WTC11 (cell line): ENCODE measurements at regions not wholly inside any gene's neighbourhood (a gene's known extent, or its start where the extent isn't known, plus 50 kb on each side); places are given as distances from the start of the nearest gene placed in this dataset.

ENCODE experiments used
- ATAC-seq: fragments of 200-7000 bp; cut with Tn5 transposase; 2 replicates; pipeline ENCODE4 v1.10.0; 2021; ENCODE audit warnings: mild to moderate bottlenecking, moderate library complexity
- CTCF ChIA-PET: fragments of 300-600 bp; sonication (Branson Sonifier 250); formaldehyde crosslinking; loops from one replicate; lab custom pipeline; 2021; ENCODE audit warnings: antibody characterized with exemption; lab: Charles Lee
- POLR2A ChIA-PET: fragments of 350-600 bp; sonication (Branson Sonifier 250); formaldehyde crosslinking; loops from one replicate; lab custom pipeline; 2021; ENCODE audit warnings: antibody characterized with exemption; lab: Charles Lee
- DNase-seq: peaks from one replicate; pipeline ENCODE4 v3.0.0; 2021; ENCODE audit warnings: low spot score
- H3K27ac Mint-ChIP-seq: 2 replicates; pipeline ENCODE4 v1.8.0; 2021; ENCODE audit warnings: mixed read lengths
- H3K27me3 Mint-ChIP-seq: 2 replicates; pipeline ENCODE4 v1.8.0; 2021; ENCODE audit warnings: low read depth, mild to moderate bottlenecking, moderate library complexity, mixed read lengths
- H3K36me3 Mint-ChIP-seq: 2 replicates; pipeline ENCODE4 v1.8.0; 2021; ENCODE audit warnings: mixed read lengths
- H3K4me1 Mint-ChIP-seq: 2 replicates; pipeline ENCODE4 v1.8.0; 2022; ENCODE audit warnings: mixed read lengths
- H3K4me3 Mint-ChIP-seq: 2 replicates; pipeline ENCODE4 v1.8.0; 2021; ENCODE audit warnings: mild to moderate bottlenecking, moderate library complexity, mixed read lengths
- H3K9me3 Mint-ChIP-seq: 2 replicates; pipeline ENCODE4 v1.8.0; 2021; ENCODE audit warnings: mixed read lengths
- AR ChIP-seq: fragments of 250-450 bp; sonication (Bioruptor Pico); IDR thresholded peaks from 2 replicates; pipeline ENCODE4 v1.9.0; 2021; ENCODE audit warnings: mild to moderate bottlenecking
- ATF1 ChIP-seq: sonication (generic); formaldehyde crosslinking; IDR thresholded peaks from 2 replicates; pipeline ENCODE4 v1.8.1; 2023; ENCODE audit warnings: mild to moderate bottlenecking, moderate library complexity, missing genetic modification reagents
- CREM ChIP-seq: sonication (generic); formaldehyde crosslinking; IDR thresholded peaks from 2 replicates; pipeline ENCODE4 v1.8.1; 2022; ENCODE audit warnings: mild to moderate bottlenecking, missing genetic modification reagents, moderate library complexity
- HMGA2 ChIP-seq: fragments of 250-450 bp; sonication (Bioruptor Pico); IDR thresholded peaks from 2 replicates; pipeline ENCODE4 v1.4.0; 2021; ENCODE audit warnings: mild to moderate bottlenecking, moderate library complexity
- IRF1 ChIP-seq: sonication (generic); formaldehyde crosslinking; IDR thresholded peaks from 2 replicates; pipeline ENCODE4 v1.8.0; 2023; ENCODE audit warnings: missing genetic modification reagents
- NFATC4 ChIP-seq: fragments of 250-450 bp; sonication (Bioruptor Pico); IDR thresholded peaks from 2 replicates; pipeline ENCODE4 v1.9.0; 2021; ENCODE audit warnings: mild to moderate bottlenecking
- NFE2L1 ChIP-seq: sonication (generic); formaldehyde crosslinking; IDR thresholded peaks from 2 replicates; pipeline ENCODE4 v1.8.1; 2023; ENCODE audit warnings: missing genetic modification reagents
- PRRX2 ChIP-seq: fragments of 250-450 bp; sonication (Bioruptor Pico); IDR thresholded peaks from 2 replicates; pipeline ENCODE4 v1.8.0; 2021; ENCODE audit warnings: mild to moderate bottlenecking
- SMAD3 ChIP-seq: sonication (generic); formaldehyde crosslinking; IDR thresholded peaks from 2 replicates; pipeline ENCODE4 v1.8.0; 2022; ENCODE audit warnings: missing genetic modification reagents, mild to moderate bottlenecking, borderline replicate concordance
- STAT6 ChIP-seq: sonication (generic); formaldehyde crosslinking; conservative IDR thresholded peaks from 2 replicates; pipeline ENCODE4 v1.8.1; 2023; ENCODE audit warnings: mild to moderate bottlenecking, low read depth, missing genetic modification reagents, moderate library complexity
- TEAD4 ChIP-seq: sonication (generic); formaldehyde crosslinking; IDR thresholded peaks from 2 replicates; pipeline ENCODE4 v1.8.0; 2022; ENCODE audit warnings: mild to moderate bottlenecking, missing genetic modification reagents
- ZNF138 ChIP-seq: sonication (generic); formaldehyde crosslinking; conservative IDR thresholded peaks from 2 replicates; pipeline ENCODE4 v1.8.1; 2022; ENCODE audit warnings: mild to moderate bottlenecking, moderate library complexity, missing genetic modification reagents
- ZNF232 ChIP-seq: sonication (generic); formaldehyde crosslinking; IDR thresholded peaks from 2 replicates; pipeline ENCODE4 v1.8.0; 2022; ENCODE audit warnings: mild to moderate bottlenecking, missing genetic modification reagents
- ZNF396 ChIP-seq: fragments of 250-450 bp; sonication (Bioruptor Pico); IDR thresholded peaks from 2 replicates; pipeline ENCODE4 v1.8.0; 2021; ENCODE audit warnings: mild to moderate bottlenecking, moderate library complexity, borderline replicate concordance
- ZNF423 ChIP-seq: fragments of 250-450 bp; sonication (Bioruptor Pico); IDR thresholded peaks from 2 replicates; pipeline ENCODE4 v2.1.2; 2022; ENCODE audit warnings: mild to moderate bottlenecking, moderate library complexity
- TF ChIP-seq, protein P1 (sequence below): sonication (generic); formaldehyde crosslinking; conservative IDR thresholded peaks from 2 replicates; pipeline ENCODE4 v1.8.1; 2022; ENCODE audit warnings: mild to moderate bottlenecking, missing genetic modification reagents
- TF ChIP-seq, protein P2 (sequence below): sonication (generic); formaldehyde crosslinking; IDR thresholded peaks from 2 replicates; pipeline ENCODE4 v1.8.1; 2023; ENCODE audit warnings: mild to moderate bottlenecking, missing genetic modification reagents
- TF ChIP-seq, protein P3 (sequence below): fragments of 250-450 bp; sonication (Bioruptor Pico); IDR thresholded peaks from 2 replicates; pipeline ENCODE4 v1.8.0; 2021; ENCODE audit warnings: mild to moderate bottlenecking

DNA sequence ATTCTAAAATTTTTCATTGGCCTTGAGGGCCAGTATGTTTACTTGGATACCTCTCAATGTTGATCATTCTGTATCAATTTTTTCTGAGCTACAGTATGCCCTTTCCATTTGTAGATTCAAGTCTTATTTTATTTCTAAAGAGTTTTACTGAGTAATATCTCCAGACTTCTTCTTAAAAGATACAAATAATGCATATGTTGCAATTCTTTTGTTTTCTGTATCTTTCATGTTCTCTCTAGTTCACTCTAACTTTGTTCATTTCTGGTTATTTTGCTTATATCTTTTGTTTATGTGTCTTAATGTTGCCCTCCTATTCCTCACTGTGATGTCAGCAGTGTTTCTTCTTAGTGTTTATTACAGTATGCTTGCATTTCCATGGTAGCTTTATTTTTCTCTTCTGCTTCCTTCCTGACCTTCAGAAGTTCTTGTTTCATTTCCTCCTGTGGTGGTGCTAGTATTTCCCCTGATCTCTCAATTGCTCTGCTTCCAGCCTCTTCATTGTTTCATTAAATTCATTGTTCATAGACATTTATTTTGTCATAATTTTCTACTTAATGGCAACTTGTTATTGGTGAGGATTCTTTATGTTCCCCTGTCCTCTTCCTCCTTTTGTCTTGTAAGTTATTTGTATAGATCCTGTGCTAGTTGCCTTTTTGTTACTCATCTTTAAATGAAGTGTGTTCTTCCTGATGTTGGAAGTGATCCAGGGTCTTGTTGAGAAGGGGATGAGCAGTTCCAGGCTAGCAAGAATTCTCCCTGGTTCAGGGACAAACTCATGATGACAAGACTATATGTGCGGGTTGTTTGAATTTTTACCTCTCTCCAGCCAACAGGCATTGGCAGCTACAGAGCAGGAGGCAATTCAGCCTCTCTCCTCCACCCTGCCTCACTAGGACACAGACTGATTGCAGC lies 160.8 kb downstream of the DEPDC1B start:
- Mint-ChIP-seq H3K4me1 (peaks cover 24% of the 10 kb centered on the region), H3K9me3 (peaks cover 7% of the 10 kb centered on the region), H3K36me3 (0 out of 2 replicates have a peak, but pooled peaks cover 5% of the 10 kb centered on the region), H3K4me3 (no peak overlapping the region), H3K27me3 (no peaks in the 10 kb centered on the region), H3K27ac (no peak overlapping the region)
- ChIA-PET POLR2A (no interaction called here), CTCF (no interaction called here)
- ATAC-seq = no peak
- no peak for DNase-seq
- no peak for TF ChIP-seq SMAD3
- TF ChIP-seq TEAD4 (CRISPR knock-in tag) = no peak
- TF ChIP-seq, protein P1, sequence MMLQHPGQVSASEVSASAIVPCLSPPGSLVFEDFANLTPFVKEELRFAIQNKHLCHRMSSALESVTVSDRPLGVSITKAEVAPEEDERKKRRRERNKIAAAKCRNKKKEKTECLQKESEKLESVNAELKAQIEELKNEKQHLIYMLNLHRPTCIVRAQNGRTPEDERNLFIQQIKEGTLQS (CRISPR knock-in tag) = no peak
- no peak for TF ChIP-seq ZNF232 (CRISPR knock-in tag)
- TF ChIP-seq IRF1 = no peak
- no peak for TF ChIP-seq PRRX2 (CRISPR knock-in tag)
- TF ChIP-seq NFATC4 = no peak
- TF ChIP-seq ZNF138 = no peak
- TF ChIP-seq ATF1 (CRISPR knock-in tag) = no peak
- no peak for TF ChIP-seq STAT6 (CRISPR knock-in tag)
- TF ChIP-seq AR (CRISPR knock-in tag) = no peak
- TF ChIP-seq ZNF396 (CRISPR knock-in tag) = no peak
- TF ChIP-seq, protein P2, sequence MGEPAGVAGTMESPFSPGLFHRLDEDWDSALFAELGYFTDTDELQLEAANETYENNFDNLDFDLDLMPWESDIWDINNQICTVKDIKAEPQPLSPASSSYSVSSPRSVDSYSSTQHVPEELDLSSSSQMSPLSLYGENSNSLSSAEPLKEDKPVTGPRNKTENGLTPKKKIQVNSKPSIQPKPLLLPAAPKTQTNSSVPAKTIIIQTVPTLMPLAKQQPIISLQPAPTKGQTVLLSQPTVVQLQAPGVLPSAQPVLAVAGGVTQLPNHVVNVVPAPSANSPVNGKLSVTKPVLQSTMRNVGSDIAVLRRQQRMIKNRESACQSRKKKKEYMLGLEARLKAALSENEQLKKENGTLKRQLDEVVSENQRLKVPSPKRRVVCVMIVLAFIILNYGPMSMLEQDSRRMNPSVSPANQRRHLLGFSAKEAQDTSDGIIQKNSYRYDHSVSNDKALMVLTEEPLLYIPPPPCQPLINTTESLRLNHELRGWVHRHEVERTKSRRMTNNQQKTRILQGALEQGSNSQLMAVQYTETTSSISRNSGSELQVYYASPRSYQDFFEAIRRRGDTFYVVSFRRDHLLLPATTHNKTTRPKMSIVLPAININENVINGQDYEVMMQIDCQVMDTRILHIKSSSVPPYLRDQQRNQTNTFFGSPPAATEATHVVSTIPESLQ (CRISPR knock-in tag) = no peak
- TF ChIP-seq, protein P3, sequence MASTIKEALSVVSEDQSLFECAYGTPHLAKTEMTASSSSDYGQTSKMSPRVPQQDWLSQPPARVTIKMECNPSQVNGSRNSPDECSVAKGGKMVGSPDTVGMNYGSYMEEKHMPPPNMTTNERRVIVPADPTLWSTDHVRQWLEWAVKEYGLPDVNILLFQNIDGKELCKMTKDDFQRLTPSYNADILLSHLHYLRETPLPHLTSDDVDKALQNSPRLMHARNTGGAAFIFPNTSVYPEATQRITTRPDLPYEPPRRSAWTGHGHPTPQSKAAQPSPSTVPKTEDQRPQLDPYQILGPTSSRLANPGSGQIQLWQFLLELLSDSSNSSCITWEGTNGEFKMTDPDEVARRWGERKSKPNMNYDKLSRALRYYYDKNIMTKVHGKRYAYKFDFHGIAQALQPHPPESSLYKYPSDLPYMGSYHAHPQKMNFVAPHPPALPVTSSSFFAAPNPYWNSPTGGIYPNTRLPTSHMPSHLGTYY (CRISPR knock-in tag) = no peak
- TF ChIP-seq NFE2L1 (CRISPR knock-in tag) = no peak
- TF ChIP-seq HMGA2 (CRISPR knock-in tag) = no peak
- no peak for TF ChIP-seq CREM (CRISPR knock-in tag)
- no peak for TF ChIP-seq ZNF423 (CRISPR knock-in tag)
